NB4 (cell line): ENCODE measurements at regions not wholly inside any gene's neighbourhood (a gene's known extent, or its start where the extent isn't known, plus 50 kb on each side); places are given as distances from the start of the nearest gene placed in this dataset.

Source experiments
- POLR2A ChIP-seq: IDR thresholded peaks from 2 replicates; pipeline ENCODE4 v1.6.1; 2011; ENCODE audit warnings: mild to moderate bottlenecking; ENCODE audit not compliant: insufficient read length; ENCODE audit errors: extremely low read depth
- TF ChIP-seq, protein P1 (sequence below): IDR thresholded peaks from one replicate; pipeline ENCODE4 v1.5.1; 2012; ENCODE audit warnings: low read depth, low read length

GRCh38 chr9:129456549-129457324 is 164.2 kb downstream of the C9orf50 start:
- TF ChIP-seq, protein P1, sequence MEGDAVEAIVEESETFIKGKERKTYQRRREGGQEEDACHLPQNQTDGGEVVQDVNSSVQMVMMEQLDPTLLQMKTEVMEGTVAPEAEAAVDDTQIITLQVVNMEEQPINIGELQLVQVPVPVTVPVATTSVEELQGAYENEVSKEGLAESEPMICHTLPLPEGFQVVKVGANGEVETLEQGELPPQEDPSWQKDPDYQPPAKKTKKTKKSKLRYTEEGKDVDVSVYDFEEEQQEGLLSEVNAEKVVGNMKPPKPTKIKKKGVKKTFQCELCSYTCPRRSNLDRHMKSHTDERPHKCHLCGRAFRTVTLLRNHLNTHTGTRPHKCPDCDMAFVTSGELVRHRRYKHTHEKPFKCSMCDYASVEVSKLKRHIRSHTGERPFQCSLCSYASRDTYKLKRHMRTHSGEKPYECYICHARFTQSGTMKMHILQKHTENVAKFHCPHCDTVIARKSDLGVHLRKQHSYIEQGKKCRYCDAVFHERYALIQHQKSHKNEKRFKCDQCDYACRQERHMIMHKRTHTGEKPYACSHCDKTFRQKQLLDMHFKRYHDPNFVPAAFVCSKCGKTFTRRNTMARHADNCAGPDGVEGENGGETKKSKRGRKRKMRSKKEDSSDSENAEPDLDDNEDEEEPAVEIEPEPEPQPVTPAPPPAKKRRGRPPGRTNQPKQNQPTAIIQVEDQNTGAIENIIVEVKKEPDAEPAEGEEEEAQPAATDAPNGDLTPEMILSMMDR: no peak
- no peak for TF ChIP-seq POLR2A
